ENCODE measurements at regions not wholly inside any gene's neighbourhood (a gene's known extent, or its start where the extent isn't known, plus 50 kb on each side); places are given as distances from the start of the nearest gene placed in this dataset.
A peak's percentile ranks its signal among the peaks of the same experiment; 100 is the strongest.

- TF ChIP-seq POLR2A (IDR thresholded peaks at IDR 0.05; ENCODE audit: low read length): no peak
- no peak for TF ChIP-seq GATA1 (IDR thresholded peaks at IDR 0.05; ENCODE audit: low read depth, low read length)
- DNase-seq: no peak
Observed at GRCh38 chr1:29474274-29475244, 238.2 kb downstream of the PTPRU start.

DNA sequence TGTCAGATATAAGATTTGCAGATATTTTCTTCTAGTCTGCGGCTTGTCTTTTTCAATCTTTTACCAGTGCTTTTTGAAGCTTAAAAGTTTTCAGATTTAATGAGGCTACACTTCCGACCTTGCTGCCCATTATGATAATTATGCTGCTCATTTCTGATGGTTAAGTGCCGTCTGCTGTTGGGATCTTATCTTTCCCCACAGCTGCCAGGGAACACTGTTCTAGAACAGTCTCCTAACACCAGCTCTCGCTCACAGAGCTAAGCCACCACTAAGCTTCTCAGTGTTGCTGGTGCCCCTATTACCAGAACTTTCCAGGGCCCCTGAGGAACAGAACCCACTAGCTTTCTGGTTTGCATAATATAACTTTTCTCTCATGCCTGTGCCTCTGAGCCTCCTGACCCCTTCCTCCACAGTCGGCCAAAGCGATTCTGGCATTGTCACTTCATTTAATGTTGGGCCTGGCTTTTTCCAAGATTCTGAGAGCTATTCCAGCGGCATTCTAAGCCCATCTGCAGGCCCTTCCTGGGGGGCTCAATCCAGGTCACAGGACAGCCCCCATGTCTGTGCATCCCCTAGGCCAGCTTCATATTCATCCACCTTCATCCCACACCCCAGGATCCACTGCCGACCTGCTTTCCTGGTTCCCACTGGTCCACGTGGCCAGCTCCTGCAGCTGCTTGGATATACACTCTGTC, 237.0 kb downstream of the PTPRU start:
- DNase-seq: no peak
- TF ChIP-seq POLR2A (IDR thresholded peaks at IDR 0.05; ENCODE audit: low read length) (no peak), GATA1 (IDR thresholded peaks at IDR 0.05; ENCODE audit: low read depth, low read length) (no peak)

- no peak for TF ChIP-seq POLR2A (IDR thresholded peaks at IDR 0.05; ENCODE audit: low read length)
- TF ChIP-seq GATA1 (IDR thresholded peaks at IDR 0.05; ENCODE audit: low read depth, low read length): no peak
- no peak for DNase-seq
Observed at GRCh38 chr1:29471487-29472313, 235.4 kb downstream of the PTPRU start.

DNA sequence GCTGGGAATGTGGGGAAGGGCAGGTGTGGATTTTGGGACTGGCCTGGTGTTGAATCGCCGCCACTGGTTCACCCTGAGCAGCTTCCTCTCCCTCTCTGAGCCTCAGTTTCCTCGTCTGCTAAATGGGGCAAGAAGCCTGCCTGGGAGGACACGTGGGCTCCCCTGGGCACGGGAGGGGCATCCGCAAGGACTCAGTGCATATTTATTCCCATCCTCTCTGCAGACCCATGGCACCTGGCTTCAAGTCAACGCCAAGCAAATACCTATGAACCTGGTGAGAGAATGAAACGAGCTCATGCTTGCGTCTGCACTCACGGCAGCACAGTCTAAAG, 234.4 kb downstream of the PTPRU start:
- TF ChIP-seq POLR2A (IDR thresholded peaks at IDR 0.05; ENCODE audit: low read length): no peak
- TF ChIP-seq GATA1 (IDR thresholded peaks at IDR 0.05; ENCODE audit: low read depth, low read length): no peak

GRCh38 chr1:29470087-29470787, 233.9 kb downstream of the PTPRU start:
- no peak for DNase-seq
- no peak for TF ChIP-seq POLR2A (IDR thresholded peaks at IDR 0.05; ENCODE audit: low read length)
- no peak for TF ChIP-seq GATA1 (IDR thresholded peaks at IDR 0.05; ENCODE audit: low read depth, low read length)

More for the DNA sequence above, 234.4 kb downstream of the PTPRU start:
- no peak for DNase-seq

DNA sequence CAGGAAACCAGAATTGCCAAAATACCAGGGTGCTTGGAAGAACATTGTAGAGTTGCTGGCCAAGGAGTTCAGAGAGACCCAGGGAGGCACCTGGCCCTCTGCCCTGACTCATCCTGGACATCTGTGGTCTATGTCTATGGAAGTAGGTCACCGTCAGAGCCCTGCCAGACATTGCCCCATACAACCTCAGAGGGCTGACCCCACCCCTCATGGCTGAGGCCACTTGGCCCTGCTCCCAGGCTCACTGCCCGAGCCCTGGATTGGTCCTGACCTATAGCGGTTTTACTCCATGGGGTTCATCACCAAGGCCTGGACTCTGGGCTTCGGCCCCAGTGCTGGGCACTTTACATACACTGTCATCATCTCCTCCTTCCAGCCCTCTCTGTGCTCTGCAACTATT, 233.1 kb downstream of the PTPRU start:
- TF ChIP-seq GATA1 (IDR thresholded peaks at IDR 0.05; ENCODE audit: low read depth, low read length) (no peak), POLR2A (IDR thresholded peaks at IDR 0.05; ENCODE audit: low read length) (no peak)
- DNase-seq: no peak

DNA sequence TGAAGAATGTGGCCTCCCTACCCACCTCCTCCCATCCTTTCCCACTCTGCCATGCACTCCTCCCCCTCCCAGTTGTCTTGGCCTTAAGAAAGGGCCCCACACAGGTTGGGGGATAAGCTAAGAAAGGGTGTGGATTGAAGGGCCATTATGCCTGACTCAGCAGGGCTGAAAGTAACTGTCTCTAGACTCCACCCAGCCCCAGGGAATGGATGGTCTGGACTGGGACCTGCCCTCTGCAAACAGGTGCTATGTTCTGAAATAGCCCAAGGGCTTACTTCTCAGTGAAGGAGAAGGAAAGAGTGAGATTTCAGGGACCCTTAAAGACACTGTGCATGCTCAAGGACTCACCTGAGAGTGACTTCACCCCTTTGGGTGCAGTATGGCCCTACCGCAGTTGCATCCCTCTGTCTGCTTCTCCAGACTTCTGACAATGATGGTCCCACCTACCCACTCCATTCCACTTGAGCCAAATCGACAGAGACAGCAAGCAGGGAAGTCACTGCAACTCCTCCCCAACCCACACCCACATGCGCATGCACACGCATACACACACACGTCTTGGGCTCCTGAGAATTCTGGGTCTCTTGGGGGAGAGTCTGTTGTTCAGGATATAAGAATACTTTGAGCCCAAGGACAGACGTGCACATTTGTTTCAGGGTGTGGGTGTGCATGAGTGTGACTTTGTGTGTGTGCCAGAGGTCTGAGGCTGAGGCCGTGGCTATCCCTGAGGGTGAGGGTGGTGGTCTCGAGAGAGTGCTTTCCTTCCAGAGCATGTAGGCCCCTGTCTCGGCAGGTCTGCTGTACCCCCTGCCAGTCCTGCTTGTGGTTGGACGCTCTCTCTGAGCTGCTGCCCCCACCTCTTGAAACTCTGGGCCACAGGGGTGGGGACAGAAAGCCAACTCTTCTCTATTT, 231.9 kb downstream of the PTPRU start:
- DNase-seq: no peak
- TF ChIP-seq POLR2A (IDR thresholded peaks at IDR 0.05; ENCODE audit: low read length): no peak
- TF ChIP-seq GATA1 (IDR thresholded peaks at IDR 0.05; ENCODE audit: low read depth, low read length): no peak

DNA sequence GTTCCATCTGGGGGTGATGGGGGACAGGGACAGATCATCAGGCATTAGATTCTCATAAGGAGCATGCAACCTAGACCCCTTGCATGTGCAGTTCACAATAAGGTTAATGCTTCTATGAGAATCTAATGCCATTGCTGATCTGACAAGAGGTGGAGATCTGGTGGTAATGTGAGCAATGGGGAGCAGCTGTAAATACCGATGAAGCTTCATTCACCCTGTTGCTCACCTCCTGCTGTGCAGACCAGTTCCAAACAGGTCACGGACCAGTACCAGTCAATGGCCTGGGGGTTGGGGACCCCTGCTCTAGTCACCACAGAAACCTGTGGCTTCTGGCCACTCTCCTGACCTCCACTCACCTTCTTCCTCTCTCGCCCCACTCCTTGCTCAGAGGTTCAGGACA, 229.9 kb downstream of the PTPRU start:
- TF ChIP-seq GATA1 (IDR thresholded peaks at IDR 0.05; ENCODE audit: low read depth, low read length) (no peak), POLR2A (IDR thresholded peaks at IDR 0.05; ENCODE audit: low read length) (no peak)
- DNase-seq: no peak

DNA sequence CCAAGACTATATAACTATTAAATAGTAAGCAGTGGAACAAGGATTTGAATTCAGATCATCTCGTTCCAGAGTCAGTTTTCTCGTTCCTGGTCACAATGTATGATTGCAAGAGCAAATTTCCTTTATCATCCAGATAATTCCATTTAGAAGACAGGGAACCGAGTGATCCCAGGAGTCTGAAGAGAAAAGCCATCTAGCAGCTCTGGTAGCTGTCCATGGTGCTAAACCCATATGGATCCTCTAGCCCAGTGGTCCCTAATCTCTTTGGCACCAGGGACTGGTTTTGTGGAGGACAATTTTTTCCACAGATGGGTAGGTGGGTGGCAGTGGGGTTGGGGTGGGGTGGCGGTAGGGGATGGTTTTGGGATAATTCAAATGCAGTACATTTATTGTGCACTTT, 229.4 kb downstream of the PTPRU start:
- TF ChIP-seq POLR2A (IDR thresholded peaks at IDR 0.05; ENCODE audit: low read length): no peak
- no peak for TF ChIP-seq GATA1 (IDR thresholded peaks at IDR 0.05; ENCODE audit: low read depth, low read length)
- DNase-seq: peak; percentile 14 to 25

DNA sequence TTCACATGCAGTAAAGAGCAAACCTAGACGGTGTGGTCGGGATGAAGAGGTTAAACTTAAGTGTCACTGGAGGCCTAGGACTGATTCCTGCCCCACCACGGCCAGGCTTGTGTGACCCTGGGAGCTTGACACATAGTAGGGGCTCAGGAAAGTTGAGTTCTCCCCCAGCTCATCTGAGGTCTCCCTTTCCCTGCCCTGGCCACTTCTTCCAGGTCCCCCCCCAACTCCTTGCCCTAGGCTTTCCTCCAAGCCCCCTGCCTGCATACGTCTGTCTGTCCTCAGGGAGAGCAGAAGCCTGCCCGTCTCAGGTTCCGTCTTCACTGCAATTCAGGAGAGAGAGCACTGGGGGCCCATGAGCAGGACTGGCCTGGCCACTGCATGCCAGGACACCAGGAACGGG, 225.8 kb downstream of the PTPRU start:
- TF ChIP-seq GATA1 (IDR thresholded peaks at IDR 0.05; ENCODE audit: low read depth, low read length) (no peak), POLR2A (IDR thresholded peaks at IDR 0.05; ENCODE audit: low read length) (no peak)
- no peak for DNase-seq

GRCh38 chr1:29461115-29461739, 224.9 kb downstream of the PTPRU start:
- no peak for DNase-seq
- no peak for TF ChIP-seq POLR2A (IDR thresholded peaks at IDR 0.05; ENCODE audit: low read length)
- TF ChIP-seq GATA1 (IDR thresholded peaks at IDR 0.05; ENCODE audit: low read depth, low read length): no peak

DNA sequence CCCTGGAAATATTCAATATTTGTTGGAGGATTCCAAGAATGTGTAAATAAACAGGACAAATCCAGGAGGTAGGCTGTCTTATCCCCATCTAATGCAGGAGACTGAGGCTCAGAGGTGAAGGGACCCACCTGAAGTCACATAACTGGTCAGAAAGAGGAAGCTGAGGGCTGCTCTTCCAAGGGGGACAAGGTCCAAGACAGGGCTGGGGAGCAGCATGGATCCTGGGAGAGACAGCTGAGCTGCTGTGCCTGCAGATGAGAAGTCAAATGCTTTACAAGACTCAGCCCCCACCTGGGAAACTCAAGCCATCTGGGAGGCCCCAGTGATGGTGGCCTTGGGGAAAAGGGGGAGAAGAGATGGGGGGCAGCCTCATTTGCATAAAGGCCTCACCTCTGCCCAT, 224.4 kb downstream of the PTPRU start:
- no peak for DNase-seq
- TF ChIP-seq GATA1 (IDR thresholded peaks at IDR 0.05; ENCODE audit: low read depth, low read length): no peak
- no peak for TF ChIP-seq POLR2A (IDR thresholded peaks at IDR 0.05; ENCODE audit: low read length)

All from erythroblast (primary cell).